Astrocyte (in vitro differentiated cells and primary cell): ENCODE measurements at regions not wholly inside any gene's neighbourhood (a gene's known extent, or its start where the extent isn't known, plus 50 kb on each side); places are given as distances from the start of the nearest gene placed in this dataset.

Experiments used
- EZH2 ChIP-seq: IDR thresholded peaks from 2 replicates; pipeline ENCODE4 v1.6.1; 2012; ENCODE audit warnings: mild to moderate bottlenecking, low read length, inconsistent platforms; ENCODE audit not compliant: insufficient read depth
- TF ChIP-seq, protein P1 (sequence below): IDR thresholded peaks from 2 replicates; pipeline ENCODE4 v1.5.1; 2011; ENCODE audit warnings: low read depth, mild to moderate bottlenecking, inconsistent platforms, low read length, moderate library complexity; ENCODE audit not compliant: insufficient read depth

DNA sequence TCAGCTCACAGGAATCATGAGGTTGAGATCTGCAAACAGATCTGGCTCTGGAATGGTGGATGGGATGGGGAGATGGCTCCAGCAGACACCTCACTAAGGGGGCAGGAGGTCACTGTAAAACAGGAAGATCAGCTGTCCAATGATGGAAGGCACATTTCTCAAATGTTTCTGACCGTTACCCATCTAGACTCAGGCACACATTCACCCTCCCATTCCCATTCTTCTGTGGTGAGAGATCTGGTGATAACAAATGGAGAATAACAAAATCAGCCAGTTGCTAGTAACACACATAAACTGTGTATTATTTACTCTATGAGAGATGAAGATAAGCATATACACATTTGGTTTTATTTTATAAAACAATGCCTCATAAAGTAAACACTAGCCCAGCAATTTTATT, 235.9 kb downstream of the TSHZ3 start:
- TF ChIP-seq, protein P1, sequence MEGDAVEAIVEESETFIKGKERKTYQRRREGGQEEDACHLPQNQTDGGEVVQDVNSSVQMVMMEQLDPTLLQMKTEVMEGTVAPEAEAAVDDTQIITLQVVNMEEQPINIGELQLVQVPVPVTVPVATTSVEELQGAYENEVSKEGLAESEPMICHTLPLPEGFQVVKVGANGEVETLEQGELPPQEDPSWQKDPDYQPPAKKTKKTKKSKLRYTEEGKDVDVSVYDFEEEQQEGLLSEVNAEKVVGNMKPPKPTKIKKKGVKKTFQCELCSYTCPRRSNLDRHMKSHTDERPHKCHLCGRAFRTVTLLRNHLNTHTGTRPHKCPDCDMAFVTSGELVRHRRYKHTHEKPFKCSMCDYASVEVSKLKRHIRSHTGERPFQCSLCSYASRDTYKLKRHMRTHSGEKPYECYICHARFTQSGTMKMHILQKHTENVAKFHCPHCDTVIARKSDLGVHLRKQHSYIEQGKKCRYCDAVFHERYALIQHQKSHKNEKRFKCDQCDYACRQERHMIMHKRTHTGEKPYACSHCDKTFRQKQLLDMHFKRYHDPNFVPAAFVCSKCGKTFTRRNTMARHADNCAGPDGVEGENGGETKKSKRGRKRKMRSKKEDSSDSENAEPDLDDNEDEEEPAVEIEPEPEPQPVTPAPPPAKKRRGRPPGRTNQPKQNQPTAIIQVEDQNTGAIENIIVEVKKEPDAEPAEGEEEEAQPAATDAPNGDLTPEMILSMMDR: no peak
- no peak for TF ChIP-seq EZH2
